Retina (tissue), 1 donor: ENCODE measurements at regions not wholly inside any gene's neighbourhood (a gene's known extent, or its start where the extent isn't known, plus 50 kb on each side); places are given as distances from the start of the nearest gene placed in this dataset.
"Not testable (repeated sequence)": the region's sequence is repeated elsewhere in the genome, so short reads cannot be mapped to it uniquely, and the experiment has no call there.

Experiments
- DNase-seq: peaks from one replicate; pipeline ENCODE4 v3.0.0-alpha.2; 2016

GRCh38 chr18:47669815-47670214 lies 260.6 kb downstream of the SMAD2 start:
- no peak for DNase-seq

DNA sequence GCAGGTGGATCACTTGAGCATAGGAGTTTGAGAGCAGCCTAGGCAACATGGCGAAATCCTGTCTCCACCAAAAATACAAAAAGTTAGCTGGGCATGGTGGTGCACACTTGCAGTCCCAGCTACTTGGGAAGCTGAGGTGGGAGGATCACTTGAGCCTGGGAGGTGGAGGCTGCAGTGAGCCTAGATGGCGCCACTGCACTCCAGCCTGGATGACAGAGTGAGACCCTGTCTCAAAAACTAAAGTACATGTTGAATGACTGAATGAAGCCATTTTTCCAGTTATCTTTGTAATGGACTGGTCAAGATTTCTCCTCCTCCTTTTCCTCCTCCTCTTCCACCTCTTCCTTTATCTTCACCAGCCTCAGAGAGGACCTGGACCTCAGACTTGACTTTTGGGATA lies 272.0 kb downstream of the SMAD2 start:
- DNase-seq: no peak

- no peak for DNase-seq
These were observed 275.5 kb downstream of the SMAD2 start for GRCh38 chr18:47654988-47655387.

DNA sequence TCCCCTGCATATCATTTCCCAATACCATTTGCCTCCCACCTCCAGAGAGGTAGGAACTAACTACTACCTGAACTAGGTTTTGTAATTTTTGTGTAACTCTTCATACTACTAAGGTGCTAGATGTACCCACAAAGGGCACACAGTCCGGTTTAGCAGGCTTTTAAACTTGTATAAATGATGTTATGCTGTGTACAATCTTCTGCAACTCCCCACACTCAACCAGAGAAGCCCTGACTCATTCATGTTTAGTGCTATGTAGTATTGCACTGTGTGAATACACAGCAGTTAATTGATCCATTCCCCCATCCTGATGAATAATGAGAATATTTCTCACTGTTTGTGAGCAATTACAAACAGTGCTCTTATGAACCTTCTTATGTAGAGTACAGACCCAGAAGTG lies 285.6 kb downstream of the SMAD2 start:
- DNase-seq: no peak

DNA sequence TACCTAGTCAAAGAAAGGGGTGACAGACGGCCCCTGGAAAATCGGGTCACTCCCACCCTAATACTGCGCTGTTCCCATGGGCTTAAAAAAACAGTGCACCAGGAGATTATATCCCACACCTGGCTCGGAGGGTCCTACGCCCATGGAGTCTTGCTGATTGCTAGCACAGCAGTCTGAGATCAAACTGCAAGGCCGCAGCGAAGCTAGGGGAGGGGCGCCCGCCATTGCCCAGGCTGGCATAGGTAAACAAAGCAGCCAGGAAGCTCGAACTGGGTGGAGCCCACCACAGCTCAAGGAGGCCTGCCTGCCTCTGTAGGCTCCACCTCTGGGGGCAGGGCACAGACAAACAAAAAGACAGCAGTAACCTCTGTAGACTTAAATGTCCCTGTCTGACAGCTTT lies 292.9 kb downstream of the SMAD2 start:
- DNase-seq: not testable (repeated sequence)

DNA sequence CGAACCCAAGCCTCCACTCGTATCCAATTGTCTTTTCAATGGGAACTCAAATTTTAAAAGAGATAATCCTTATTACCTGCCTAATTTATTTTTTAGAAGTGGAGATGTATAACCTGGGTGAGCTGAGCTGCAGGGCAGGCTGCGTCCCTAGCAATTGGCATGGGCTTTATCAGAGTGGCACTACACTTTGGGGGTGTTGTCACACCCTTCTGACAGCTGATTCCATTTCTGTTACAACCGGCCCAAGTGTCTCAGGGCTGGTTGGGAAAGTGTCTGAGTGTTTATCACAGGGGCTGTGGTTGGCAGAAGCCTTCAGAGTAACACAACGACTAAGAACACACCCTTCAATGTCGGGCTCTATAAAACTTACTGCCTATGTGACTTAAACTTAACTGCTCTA lies 295.0 kb downstream of the SMAD2 start:
- DNase-seq: no peak

GRCh38 chr18:47632970-47633635 lies 297.4 kb downstream of the SMAD2 start:
- no peak for DNase-seq

DNA sequence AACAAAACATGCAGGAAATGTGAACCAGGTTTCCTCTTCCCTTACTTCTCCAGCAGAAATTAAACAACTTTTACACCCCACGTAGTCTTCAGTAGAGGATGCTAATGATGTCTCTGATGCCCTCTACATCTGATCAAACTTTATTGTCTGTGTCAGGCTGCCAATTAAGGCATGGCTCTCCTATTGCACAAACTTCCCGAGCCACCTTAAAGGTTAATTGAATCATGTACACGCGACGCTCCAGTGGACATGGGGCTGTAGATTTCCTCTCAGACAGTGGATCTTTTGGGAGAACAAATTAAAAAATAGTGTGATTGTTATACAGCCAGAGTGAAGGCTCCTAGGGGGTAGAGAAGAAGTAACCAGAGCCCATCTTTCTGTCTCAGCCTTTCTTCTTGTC lies 301.6 kb downstream of the SMAD2 start:
- no peak for DNase-seq

- DNase-seq: no peak
These were observed 302.1 kb downstream of the SMAD2 start for GRCh38 chr18:47628240-47628781.

GRCh38 chr18:47627030-47627429 lies 303.4 kb downstream of the SMAD2 start:
- DNase-seq: no peak

GRCh38 chr18:47619771-47620448 lies 310.5 kb downstream of the SMAD2 start:
- DNase-seq: no peak

DNA sequence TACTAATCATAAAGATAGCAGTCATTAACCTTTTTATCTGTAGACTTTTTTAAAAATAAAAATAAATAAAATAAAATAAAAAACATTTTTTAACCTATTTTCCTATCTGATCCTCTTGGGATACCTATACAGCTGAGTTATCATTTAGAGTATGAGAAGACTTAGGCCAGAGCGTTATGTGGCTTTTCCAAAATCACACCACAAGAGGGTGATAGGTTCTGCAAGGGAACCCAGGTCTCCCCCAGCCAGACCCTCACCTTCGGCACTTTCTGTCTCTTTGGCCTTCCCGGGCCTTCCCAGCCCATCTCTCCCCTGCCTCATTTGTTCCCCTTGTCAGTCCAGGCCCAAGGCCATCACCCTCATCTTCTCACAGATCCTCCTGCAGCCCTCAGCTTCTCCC lies 311.7 kb downstream of the SMAD2 start:
- DNase-seq: no peak

DNA sequence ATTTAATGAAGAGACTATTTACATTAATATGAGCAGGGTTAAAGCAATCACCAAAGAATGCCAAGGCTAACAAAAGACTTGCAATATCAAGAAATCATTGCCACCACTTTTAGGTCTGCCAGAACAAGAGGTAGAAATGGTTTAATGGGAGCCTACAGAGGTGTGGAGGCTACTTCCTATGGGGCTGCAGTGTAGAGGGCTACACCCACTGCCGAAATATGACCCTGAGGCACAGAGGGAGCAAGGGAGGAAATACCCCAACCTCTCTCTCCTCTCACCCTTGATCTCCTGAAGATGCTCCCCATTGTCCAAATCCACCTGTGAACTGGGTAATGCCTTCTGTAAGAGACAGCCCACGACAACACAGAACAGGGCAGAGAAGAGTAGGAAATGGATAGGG lies 315.4 kb downstream of the SMAD2 start:
- DNase-seq: no peak

GRCh38 chr18:47613929-47614328 lies 316.5 kb downstream of the SMAD2 start:
- no peak for DNase-seq

DNA sequence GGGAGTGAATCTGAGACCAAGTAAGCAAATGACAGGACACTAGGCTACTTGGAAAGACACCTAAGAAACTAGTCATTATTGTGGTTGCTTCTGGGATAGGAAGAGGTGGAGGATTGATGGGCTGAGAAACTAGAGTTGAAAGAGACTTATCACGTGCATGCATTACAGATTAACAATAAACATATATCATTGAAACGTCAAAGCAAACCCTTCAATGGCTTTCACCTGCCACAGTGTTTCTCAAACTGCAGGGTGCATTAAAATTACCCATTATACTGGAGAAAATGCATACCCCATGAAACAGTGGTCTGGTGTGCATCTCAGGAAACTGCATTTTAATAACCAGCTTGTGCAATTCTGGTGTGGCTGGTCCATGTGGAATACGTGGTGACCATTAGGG lies 318.8 kb downstream of the SMAD2 start:
- no peak for DNase-seq

GRCh38 chr18:47606526-47606925 lies 323.9 kb downstream of the SMAD2 start:
- DNase-seq: no peak

GRCh38 chr18:47605093-47605492 lies 325.4 kb downstream of the SMAD2 start:
- no peak for DNase-seq

DNA sequence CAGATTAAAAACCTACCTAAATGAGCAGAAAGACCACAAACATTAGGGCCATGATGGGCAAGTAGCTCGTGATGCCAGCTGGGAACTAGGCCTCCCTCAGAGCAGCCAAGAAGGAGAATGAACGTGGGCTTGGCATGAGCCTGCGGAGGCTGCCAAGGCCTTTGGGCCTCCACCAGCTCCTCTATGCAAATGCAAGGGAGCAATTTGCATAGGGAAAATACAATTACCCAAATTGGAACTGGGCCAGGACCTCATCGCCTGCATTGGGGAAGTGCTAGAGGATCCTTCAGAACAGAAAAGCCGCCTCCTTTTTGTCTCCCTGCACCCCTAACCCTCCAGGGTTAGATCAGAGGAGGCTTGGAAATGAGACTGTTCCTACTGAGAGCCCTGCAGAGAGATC lies 326.4 kb downstream of the SMAD2 start:
- DNase-seq: no peak

GRCh38 chr18:47603158-47603557 lies 327.3 kb downstream of the SMAD2 start:
- no peak for DNase-seq

- DNase-seq: no peak
These were observed 328.1 kb downstream of the SMAD2 start for GRCh38 chr18:47602273-47602897.

DNA sequence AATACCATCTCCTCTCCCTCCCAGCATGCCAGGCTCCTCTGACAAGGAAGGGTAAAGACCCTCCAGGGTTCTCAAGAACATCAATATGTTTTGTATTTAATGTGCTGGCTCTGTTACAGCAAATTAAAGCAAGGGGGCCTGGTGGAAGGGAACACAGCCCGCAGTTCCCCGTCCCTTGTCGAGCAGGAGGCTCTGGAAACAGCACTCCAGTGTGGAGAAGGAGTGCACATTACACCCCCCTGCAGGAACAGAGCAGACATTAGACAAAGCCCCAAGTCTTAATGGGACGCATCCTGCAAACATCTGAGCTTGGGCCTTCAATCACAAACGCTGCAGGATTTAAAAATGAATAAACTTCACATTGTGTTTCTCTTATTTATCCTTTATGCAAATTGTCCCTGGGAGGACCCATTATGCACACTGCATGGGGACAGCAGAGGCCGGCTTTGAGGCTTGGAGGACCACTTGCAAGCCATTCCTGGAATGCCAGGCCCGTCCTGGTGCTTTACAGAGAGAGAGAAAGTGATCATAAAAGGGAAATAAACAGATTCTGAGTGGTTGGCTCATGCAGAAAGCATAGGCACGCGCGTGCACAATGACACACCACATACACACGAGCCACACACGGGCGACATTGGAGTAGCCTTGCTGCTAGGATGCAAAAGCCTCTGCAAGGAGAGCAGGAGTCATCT lies 328.7 kb downstream of the SMAD2 start:
- DNase-seq: no peak

GRCh38 chr18:47595831-47596501 lies 334.5 kb downstream of the SMAD2 start:
- DNase-seq: no peak

GRCh38 chr18:47594621-47595086 lies 335.8 kb downstream of the SMAD2 start:
- DNase-seq: peak; percentile 87
